K562 (cell line): ENCODE measurements at regions not wholly inside any gene's neighbourhood (a gene's known extent, or its start where the extent isn't known, plus 50 kb on each side); places are given as distances from the start of the nearest gene placed in this dataset.

Experiments used
- ATAC-seq: fragments of 200-7000 bp; cut with Tn5 transposase; 3 replicates; pipeline ENCODE4 v1.9.1; 2020; ENCODE audit warnings: moderate library complexity
- BruUV-seq: library from RNA; stranded (reverse); fragments of 400-500 nt; replicated peaks from 2 replicates; lab custom pipeline; 2021; lab: Mats Ljungman, UMichigan
- CTCF ChIA-PET: fragments of 300-600 bp; formaldehyde crosslinking; extraction: SDS; loops from one replicate; lab custom pipeline; 2021; ENCODE audit warnings: low intra/inter-chr PET ratio; lab: Yijun Ruan, JAX
- POLR2A ChIA-PET: fragments of 300-600, 350-650 bp; sonication (Branson Sonifier 250); formaldehyde crosslinking; extraction: SDS; loops from one replicate; lab custom pipeline; 2021; ENCODE audit warnings: antibody characterized with exemption, inconsistent platforms; lab: Yijun Ruan, JAX
- DNase-seq, 4 experiments: peaks; one replicate each; pipeline versions ENCODE4 v3.0.0 to v3.0.0-alpha.2; 2011 to 2018; ENCODE audit warnings: low spot score in 3 of 4, mixed read lengths in 3 of 4; ENCODE audit errors: extremely low read depth in 1 of 4
- FAIRE-seq: peaks from 2 replicates; lab custom pipeline; 2011; peaks lifted over from hg19 to GRCh38; lab: Jason Lieb, UNC
- H2AFZ ChIP-seq: 2 replicates; pipeline ENCODE4 v1.6.0; 2011; ENCODE audit warnings: low read depth, low read length, control low read depth, inconsistent platforms
- H3K27ac ChIP-seq: fragments of 200-600 bp; 3 replicates; pipeline ENCODE4 v1.8.0; 2011; ENCODE audit warnings: low read depth, mild to moderate bottlenecking, control low read depth, inconsistent platforms, low read length, moderate library complexity, mixed read lengths; ENCODE audit errors: extremely low read depth
- H3K27me3 ChIP-seq, 2 experiments: fragments of 300-600 bp in 1 of 2; 2 replicates in 1 of 2; 3 replicates in 1 of 2; pipeline versions ENCODE4 v1.6.0 to v1.8.0; 2011; ENCODE audit warnings: inconsistent platforms in 2 of 2, low read length in 2 of 2, mild to moderate bottlenecking in 1 of 2, mixed read lengths in 1 of 2, moderate library complexity in 1 of 2; ENCODE audit not compliant: control insufficient read depth in 2 of 2, insufficient read depth in 2 of 2
- H3K36me3 ChIP-seq: fragments of 300-600 bp; 3 replicates; pipeline ENCODE4 v1.8.0; 2011; ENCODE audit warnings: mild to moderate bottlenecking, low read length, inconsistent platforms; ENCODE audit not compliant: control insufficient read depth, insufficient read depth
- H3K4me1 ChIP-seq, 2 experiments: fragments of 200-600 bp in 1 of 2; replicated peaks in 1 of 2; 2 replicates in 1 of 2; 3 replicates in 1 of 2; pipeline versions ENCODE4 v1.5.1 to v1.8.0; 2011; ENCODE audit warnings: inconsistent platforms in 2 of 2, low read length in 2 of 2, mild to moderate bottlenecking in 1 of 2, mixed read lengths in 1 of 2, moderate library complexity in 1 of 2; ENCODE audit not compliant: control insufficient read depth in 2 of 2, insufficient read depth in 2 of 2
- H3K4me2 ChIP-seq: 2 replicates; pipeline ENCODE4 v1.6.1; 2011; ENCODE audit warnings: low read length, control low read depth, inconsistent platforms, mixed read lengths; ENCODE audit not compliant: insufficient read depth
- H3K4me3 ChIP-seq: fragments of 200-600 bp; sonication (generic), shearing (Covaris generic); 2 replicates; pipeline ENCODE4 v1.5.1; 2016; ENCODE audit warnings: control low read depth, inconsistent platforms
- H3K79me2 ChIP-seq: fragments of 200-600 bp; 3 replicates; pipeline ENCODE4 v1.8.0; 2011; ENCODE audit warnings: low read length, inconsistent platforms; ENCODE audit not compliant: control insufficient read depth, insufficient read depth
- H3K9ac ChIP-seq, 2 experiments: 2 replicates each; pipeline versions ENCODE4 v1.6.0 to v1.6.1; 2011; ENCODE audit warnings: low read depth in 2 of 2, low read length in 2 of 2, control low read depth in 1 of 2, inconsistent platforms in 1 of 2, mild to moderate bottlenecking in 1 of 2, mixed read lengths in 1 of 2; ENCODE audit not compliant: insufficient read depth in 1 of 2
- H3K9me1 ChIP-seq: one replicate; pipeline ENCODE4 v1.6.0; 2011; ENCODE audit warnings: inconsistent platforms, mild to moderate bottlenecking, low read length, moderate library complexity; ENCODE audit not compliant: control insufficient read depth, insufficient read depth
- H3K9me3 ChIP-seq: replicated peaks from 2 replicates; pipeline ENCODE4 v1.5.1; 2011; ENCODE audit warnings: low read depth, low read length, inconsistent platforms; ENCODE audit not compliant: control insufficient read depth, insufficient read depth
- H4K20me1 ChIP-seq: replicated peaks from 2 replicates; pipeline ENCODE4 v1.6.1; 2011; ENCODE audit warnings: low read length, inconsistent platforms, mixed read lengths; ENCODE audit not compliant: control insufficient read depth, insufficient read depth
- ATF3 ChIP-seq, 2 experiments: fragments of 450-650 bp in 1 of 2; sonication (generic) in 1 of 2; formaldehyde crosslinking in 1 of 2; IDR thresholded peaks in 1 of 2; conservative IDR thresholded peaks in 1 of 2; 2 replicates each; pipeline versions ENCODE4 v1.6.1 to v1.8.1; 2016 to 2023; ENCODE audit warnings: mild to moderate bottlenecking in 2 of 2, moderate library complexity in 2 of 2, inconsistent platforms in 1 of 2, missing genetic modification reagents in 1 of 2
- CBFA2T3 ChIP-seq: fragments of 450-650 bp; IDR thresholded peaks from 2 replicates; pipeline ENCODE4 v1.6.1; 2017
- MAZ ChIP-seq, 2 experiments: fragments of 450-650 bp in 1 of 2; sonication (generic) in 1 of 2; formaldehyde crosslinking; IDR thresholded peaks in 1 of 2; conservative IDR thresholded peaks in 1 of 2; 2 replicates each; pipeline versions ENCODE4 v1.4.0 to v1.5.0; 2020; ENCODE audit warnings: mild to moderate bottlenecking in 1 of 2, missing genetic modification reagents in 1 of 2
- SNRNP70 ChIP-seq: fragments of 200-400 bp; formaldehyde crosslinking; optimal IDR thresholded peaks from 2 replicates; pipeline ENCODE3; 2017; ENCODE audit warnings: low read depth, low read length
- SOX6 ChIP-seq: fragments of 450-650 bp; IDR thresholded peaks from 2 replicates; pipeline ENCODE4 v1.6.1; 2014; ENCODE audit warnings: mild to moderate bottlenecking
- TFAP4 ChIP-seq: sonication (generic); formaldehyde crosslinking; IDR thresholded peaks from 2 replicates; pipeline ENCODE4 v1.8.0; 2022; ENCODE audit warnings: missing genetic modification reagents, mild to moderate bottlenecking, moderate library complexity, borderline replicate concordance
- ZBTB11 ChIP-seq, 3 experiments: fragments of 200-800 bp in 1 of 3; fragments of 250-450 bp in 1 of 3; fragments of 450-650 bp in 1 of 3; sonication (Bioruptor Pico) in 1 of 3; sonication (Bioruptor generic) in 1 of 3; formaldehyde crosslinking in 1 of 3; IDR thresholded peaks; 2 replicates each; pipeline versions ENCODE4 v1.6.1 to v1.8.0; 2016 to 2022; ENCODE audit warnings: mild to moderate bottlenecking in 2 of 3, missing genetic modification characterization in 2 of 3, missing compliant biosample characterization in 1 of 3, moderate library complexity in 1 of 3
- ZBTB17 ChIP-seq: fragments of 450-650 bp; formaldehyde crosslinking; IDR thresholded peaks from 2 replicates; pipeline ENCODE4 v1.4.0; 2020; ENCODE audit warnings: mild to moderate bottlenecking
- ZBTB8A ChIP-seq: fragments of 450-650 bp; IDR thresholded peaks from 2 replicates; pipeline ENCODE4 v1.6.1; 2018; ENCODE audit warnings: mild to moderate bottlenecking, moderate library complexity; ENCODE audit not compliant: partially characterized antibody
- ZNF79 ChIP-seq: fragments of 250-450 bp; sonication (Bioruptor Pico); IDR thresholded peaks from 2 replicates; pipeline ENCODE4 v1.4.0; 2020; ENCODE audit warnings: low read depth, mild to moderate bottlenecking, moderate library complexity
- WGBS: fragments of 100-300 bp; shearing (Covaris generic); methylation state at CpG from one replicate; pipeline ENCODE4 v1.1.6; 2016; ENCODE audit warnings: low coverage, mixed read lengths; ENCODE audit not compliant: insufficient coverage; ENCODE audit errors: missing lambda C conversion rate; 5-methylcytosine and 5-hydroxymethylcytosine counted together
- in situ Hi-C: fragments of 300-500 bp; cut with MboI; formaldehyde crosslinking; loops from 4 replicates; pipeline ENCODE4 v1.15.0; 2018; ENCODE audit warnings: inconsistent platforms, mixed read lengths
- intact Hi-C: fragments of 100-400 bp; cut with micrococcal nuclease; formaldehyde crosslinking; loops from 2 replicates; pipeline ENCODE4 v1.14.2; 2022

- Histone ChIP-seq H3K4me1 (no peaks in the 10 kb centered on the region), H4K20me1 (no peaks in the 10 kb centered on the region), H3K4me2 (no peak overlapping the region), H3K4me3 (no peak overlapping the region), H2AFZ (no peak overlapping the region), H3K36me3 (no peaks in the 10 kb centered on the region), H3K79me2 (no peaks in the 10 kb centered on the region), H3K9ac (no peak overlapping the region), H3K27ac (no peak overlapping the region), H3K9me1 (no peaks in the 10 kb centered on the region), H3K9me3 (no peaks in the 10 kb centered on the region), H3K27me3 (no peaks in the 10 kb centered on the region)
- DNase-seq (no peak), FAIRE-seq (no peak), ATAC-seq (no peak)
- ChIA-PET POLR2A (no interaction called here), CTCF (no interaction called here)
- TF ChIP-seq ZBTB11 (CRISPR knock-in tag; IDR thresholded peaks at IDR 0.05) (no peak), ZBTB17 (CRISPR knock-in tag) (no peak), ZNF79 (CRISPR knock-in tag) (no peak), SNRNP70 (no peak), ATF3 (IDR thresholded peaks at IDR 0.05) (no peak), ATF3 (CRISPR knock-in tag; conservative IDR thresholded peaks at IDR 0.05) (no peak), CBFA2T3 (no peak), ZBTB8A (no peak), MAZ (CRISPR knock-in tag; conservative IDR thresholded peaks at IDR 0.05 in 1 of 2, IDR thresholded peaks at IDR 0.05 in 1 of 2) (no peak), TFAP4 (no peak), SOX6 (no peak)
- 0% methylated on average over 1 of the region's 1 CpG for WGBS
- no TSS peak for BruUV-seq
- intact Hi-C loops, result no loop called here
- in situ Hi-C loops, result no loop called here
These were observed 563.8 kb upstream of the NETO1 start for GRCh38 chr18:73431620-73432019.
